NCI-H524 treated with DMSO at 0.1 percent for 48 hours (cell line): ENCODE measurements at regions not wholly inside any gene's neighbourhood (a gene's known extent, or its start where the extent isn't known, plus 50 kb on each side); places are given as distances from the start of the nearest gene placed in this dataset.

Experiments
- DNase-seq: peaks from one replicate; lab custom pipeline; 2025; lab: John Stamatoyannopoulos, UW

- no peak for DNase-seq
Observed at GRCh38 chr16:51592001-51592501, 441.0 kb upstream of the SALL1 start.

GRCh38 chr16:51591480-51591879 is 440.4 kb upstream of the SALL1 start:
- no peak for DNase-seq

- no peak for DNase-seq
Observed at GRCh38 chr16:51579652-51580360, 428.7 kb upstream of the SALL1 start.

- no peak for DNase-seq
Observed at GRCh38 chr16:51577621-51578303, 426.7 kb upstream of the SALL1 start.

GRCh38 chr16:51576498-51577195 is 425.6 kb upstream of the SALL1 start:
- no peak for DNase-seq

- DNase-seq: no peak
Observed at GRCh38 chr16:51573191-51573590, 422.1 kb upstream of the SALL1 start.

- DNase-seq: no peak
Observed at GRCh38 chr16:51569203-51569931, 418.3 kb upstream of the SALL1 start.

DNA sequence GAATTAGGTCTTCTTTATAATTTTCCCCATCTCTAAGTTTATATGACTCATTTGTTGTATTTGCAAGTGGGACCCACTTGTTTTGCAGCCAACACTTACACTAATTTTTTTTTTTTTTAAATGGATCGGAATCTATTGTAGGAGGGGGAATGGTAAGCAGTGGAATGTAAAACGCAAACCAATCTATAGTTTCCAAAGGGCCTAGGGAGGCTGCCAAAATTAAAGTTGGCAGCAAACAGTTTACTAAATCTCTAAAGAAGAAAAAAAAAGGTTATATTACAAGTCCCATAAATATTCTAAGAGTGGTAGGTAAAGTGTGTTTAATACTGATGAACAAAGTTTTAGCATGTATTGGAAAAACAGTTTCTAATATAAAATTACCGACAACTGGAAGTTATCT is 416.8 kb upstream of the SALL1 start:
- DNase-seq: no peak

- DNase-seq: no peak
Observed at GRCh38 chr16:51565184-51565583, 414.1 kb upstream of the SALL1 start.

DNA sequence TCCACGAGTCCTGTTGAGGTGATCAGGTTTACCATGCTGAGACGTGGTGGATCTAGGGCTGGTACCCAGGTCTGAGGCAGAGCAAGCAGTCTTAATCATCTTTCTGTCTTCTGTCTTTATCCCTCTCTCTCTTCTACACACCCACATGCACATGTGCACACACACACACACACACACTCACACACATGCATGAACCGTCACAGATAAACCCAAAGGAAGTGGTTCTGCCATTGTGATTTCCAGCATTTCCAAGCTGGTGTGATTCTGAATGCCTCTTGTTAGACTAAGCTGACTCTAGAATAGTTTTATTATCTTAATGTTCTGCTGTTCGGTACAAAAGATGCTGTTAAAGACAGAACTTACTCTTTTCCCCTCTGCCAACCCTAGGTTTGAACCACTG is 411.8 kb upstream of the SALL1 start:
- DNase-seq: no peak

DNA sequence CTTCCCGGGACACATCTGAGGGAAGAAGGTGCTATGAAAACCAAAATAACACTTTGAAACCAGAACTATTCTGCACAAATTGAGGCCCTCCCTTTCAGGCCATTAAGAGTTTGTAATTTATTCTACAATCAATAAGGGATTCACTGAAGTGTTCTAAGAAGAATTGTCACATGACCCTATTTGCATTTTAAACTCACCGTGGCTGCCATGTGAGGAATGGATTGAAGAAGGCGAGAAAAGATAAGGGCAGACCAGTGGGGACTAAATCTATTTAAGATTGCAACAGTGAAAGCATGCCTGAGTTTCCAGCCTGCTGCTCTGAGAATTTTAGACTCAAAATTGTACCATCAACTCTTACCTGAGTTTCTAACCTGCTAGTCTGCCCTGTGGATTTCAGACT is 408.8 kb upstream of the SALL1 start:
- no peak for DNase-seq

- DNase-seq: no peak
Observed at GRCh38 chr16:51557670-51558069, 406.6 kb upstream of the SALL1 start.

DNA sequence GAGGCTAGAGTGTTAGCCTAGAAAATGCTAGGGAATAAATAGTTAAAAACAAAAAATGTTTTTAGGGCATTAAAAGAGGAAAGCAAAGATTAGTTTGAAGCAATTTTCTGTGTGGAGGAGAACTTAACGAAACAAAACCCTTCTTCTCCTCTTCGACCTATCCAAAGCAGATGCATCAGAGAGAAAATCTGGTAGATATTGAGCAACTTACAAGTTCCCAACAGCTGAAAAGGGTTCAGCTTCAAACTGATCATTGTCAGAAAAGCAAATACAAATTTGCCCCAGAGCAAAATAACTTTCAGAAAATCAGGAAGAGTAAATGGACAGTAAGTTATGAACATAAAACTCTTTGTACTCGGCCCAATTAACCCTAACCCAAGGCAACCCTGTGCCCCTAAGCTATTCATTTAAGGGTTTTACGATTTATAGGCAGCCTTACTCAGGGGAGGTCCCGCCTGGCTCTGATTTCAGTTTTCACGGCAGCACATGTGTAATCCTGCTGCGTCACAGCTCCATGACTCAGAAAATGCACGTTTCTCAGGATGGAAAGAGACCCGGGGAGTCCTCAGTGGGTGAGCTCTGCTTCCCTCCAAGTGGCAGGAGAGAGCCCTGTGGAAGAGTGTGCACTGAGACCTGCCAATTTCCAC is 405.7 kb upstream of the SALL1 start:
- no peak for DNase-seq

DNA sequence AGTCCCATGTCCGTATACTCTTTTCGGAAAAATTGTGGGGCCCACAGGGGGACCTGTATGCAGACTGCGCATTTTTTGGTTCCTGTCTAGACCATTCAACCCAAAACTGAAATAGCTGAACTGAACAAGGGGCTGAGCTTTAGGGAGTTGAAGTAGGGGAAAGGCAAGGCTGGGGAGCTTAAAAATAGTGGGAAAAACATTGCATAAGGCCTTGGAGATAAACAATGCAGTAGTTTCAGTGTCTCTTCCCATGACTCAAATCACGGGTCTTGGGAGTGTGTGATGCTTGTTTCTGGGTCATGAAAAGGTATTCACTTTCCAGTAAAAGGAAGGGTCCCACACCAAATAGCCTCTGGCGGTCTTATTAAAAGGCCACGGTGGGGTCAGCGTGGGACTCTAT is 402.8 kb upstream of the SALL1 start:
- DNase-seq: no peak

- DNase-seq: no peak
Observed at GRCh38 chr16:51553314-51553713, 402.2 kb upstream of the SALL1 start.

DNA sequence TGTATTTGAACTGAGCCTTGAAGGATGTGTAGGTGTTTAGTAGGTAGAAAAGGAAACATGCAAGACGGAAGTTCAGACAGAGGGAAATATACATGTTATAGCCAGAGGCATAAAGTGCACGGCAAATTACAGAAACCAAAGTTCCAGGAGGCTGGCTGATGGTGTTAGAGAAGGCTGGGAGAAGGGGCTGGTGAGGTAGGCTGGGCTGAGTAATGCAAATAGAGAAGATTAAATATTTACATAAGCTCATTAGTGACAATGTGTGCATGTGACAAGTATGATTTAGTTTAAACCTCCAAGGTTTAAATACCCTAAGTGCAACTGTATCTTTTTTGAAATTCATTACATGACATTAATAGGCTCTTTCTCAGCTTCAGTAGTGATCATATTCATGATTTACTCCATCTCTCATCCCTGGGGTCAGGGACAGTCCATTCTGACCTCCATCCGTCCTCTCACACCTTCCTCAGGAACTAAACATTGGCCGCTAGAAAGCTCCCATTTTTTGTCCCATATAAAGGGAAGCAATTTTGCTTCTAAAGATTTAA is 399.8 kb upstream of the SALL1 start:
- DNase-seq: no peak

- DNase-seq: no peak
Observed at GRCh38 chr16:51549836-51550235, 398.8 kb upstream of the SALL1 start.

- DNase-seq: no peak
Observed at GRCh38 chr16:51545951-51546350, 394.9 kb upstream of the SALL1 start.

DNA sequence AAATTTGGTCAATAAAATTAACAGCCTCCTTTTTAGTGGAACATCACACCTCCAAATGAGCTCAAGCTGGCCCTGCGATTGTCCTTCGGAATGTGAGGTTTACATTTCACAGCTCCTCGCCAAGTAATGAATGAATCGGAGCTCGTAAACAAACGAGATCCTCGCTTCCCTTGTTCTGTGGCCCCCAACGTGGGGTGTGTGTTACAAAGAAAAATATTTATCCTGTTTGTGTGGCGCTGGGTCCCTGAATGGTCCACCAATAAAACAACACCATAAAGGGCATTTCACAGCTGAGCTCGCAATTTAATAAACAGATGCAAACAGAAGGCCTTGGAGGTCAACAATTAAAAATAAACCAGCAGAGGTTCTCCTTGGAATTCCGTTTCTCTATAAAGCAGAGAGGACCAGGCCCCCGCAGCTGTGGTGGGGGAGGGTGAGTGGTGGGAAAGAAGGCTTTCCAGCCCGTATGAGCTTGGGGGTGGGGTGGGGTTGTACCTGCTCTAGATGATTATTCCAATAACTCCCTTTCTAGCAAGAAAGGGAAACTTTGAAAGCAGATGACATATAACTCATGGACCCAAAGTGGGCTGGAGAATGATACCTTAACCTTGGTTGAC is 393.9 kb upstream of the SALL1 start:
- no peak for DNase-seq

DNA sequence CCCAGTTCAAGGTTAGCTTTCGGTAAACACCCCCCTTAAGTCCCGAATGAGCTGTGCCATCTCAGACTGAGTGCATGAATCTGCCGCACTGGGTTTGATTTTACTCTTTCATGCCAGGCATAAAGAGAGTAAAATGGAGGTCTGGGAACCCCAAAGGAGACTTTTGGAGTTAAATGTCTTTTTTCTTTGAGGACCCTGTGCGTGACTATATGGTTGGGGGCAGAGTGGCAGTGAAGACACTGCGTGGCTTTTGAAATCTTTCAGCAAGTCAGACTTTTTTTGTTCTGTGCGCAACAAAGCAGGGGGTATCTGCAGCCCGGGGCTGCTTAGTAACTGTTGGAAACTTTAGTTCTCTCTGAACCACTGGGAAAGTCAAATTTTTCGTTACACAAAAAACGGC is 392.9 kb upstream of the SALL1 start:
- no peak for DNase-seq
